ENCODE measurements at regions not wholly inside any gene's neighbourhood (a gene's known extent, or its start where the extent isn't known, plus 50 kb on each side); places are given as distances from the start of the nearest gene placed in this dataset.

DNA sequence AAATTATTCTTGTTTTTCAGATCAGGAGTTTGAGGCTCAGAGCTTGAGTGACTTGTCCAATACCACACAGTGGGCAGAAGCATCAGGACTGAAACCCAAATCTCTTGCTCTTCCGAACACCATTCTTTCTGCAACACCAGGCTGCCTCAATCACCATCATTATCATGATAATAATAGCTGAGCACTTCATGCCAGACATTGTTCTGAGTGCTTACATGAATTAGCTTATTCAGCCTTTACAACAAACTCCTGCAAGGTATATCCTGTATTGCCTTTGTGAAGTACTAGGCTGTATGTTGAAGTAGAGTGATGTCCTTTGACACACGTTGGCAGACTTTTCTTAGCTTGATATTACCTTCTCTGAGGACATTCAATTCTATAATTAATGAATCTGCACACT, 257.4 kb upstream of the ATP2B1 start:
- Mint-ChIP-seq H3K27ac (no peak overlapping the region), H3K27me3 (no peaks in the 10 kb centered on the region), H3K4me3 (no peak overlapping the region), H3K36me3 (ENCODE audit: low read depth) (no peaks in the 10 kb centered on the region), H3K4me1 (ENCODE audit: low read depth) (peaks cover 14% of the 10 kb centered on the region), H3K9me3 (no peaks in the 10 kb centered on the region)

GRCh38 chr12:89962648-89963047, 254.0 kb upstream of the ATP2B1 start:
- Mint-ChIP-seq H3K9me3 (no peaks in the 10 kb centered on the region), H3K4me3 (no peak overlapping the region), H3K27me3 (no peaks in the 10 kb centered on the region), H3K36me3 (ENCODE audit: low read depth) (no peaks in the 10 kb centered on the region), H3K27ac (no peak overlapping the region), H3K4me1 (ENCODE audit: low read depth) (peaks cover 30% of the 10 kb centered on the region)

GRCh38 chr12:89960607-89961394, 252.2 kb upstream of the ATP2B1 start:
- Mint-ChIP-seq H3K9me3 (no peaks in the 10 kb centered on the region), H3K36me3 (ENCODE audit: low read depth) (no peaks in the 10 kb centered on the region)

GRCh38 chr12:89960011-89960507, 251.4 kb upstream of the ATP2B1 start:
- H3K27me3 Mint-ChIP-seq = no peaks in the 10 kb centered on the region
- peaks cover 30% of the 10 kb centered on the region for H3K4me1 Mint-ChIP-seq (ENCODE audit: low read depth)
- peak overlapping the region; percentile 85 for H3K27ac Mint-ChIP-seq
- H3K9me3 Mint-ChIP-seq = no peaks in the 10 kb centered on the region
- H3K36me3 Mint-ChIP-seq (ENCODE audit: low read depth) = no peaks in the 10 kb centered on the region
- peak overlapping the region; percentile 65 for H3K4me3 Mint-ChIP-seq

More at GRCh38 chr12:89960607-89961394, 252.2 kb upstream of the ATP2B1 start:
- Mint-ChIP-seq H3K27ac (peak overlapping the region; percentile 67), H3K4me1 (ENCODE audit: low read depth) (peaks cover 30% of the 10 kb centered on the region), H3K27me3 (no peaks in the 10 kb centered on the region), H3K4me3 (no peak overlapping the region)

- Mint-ChIP-seq H3K4me1 (ENCODE audit: low read depth) (peaks cover 30% of the 10 kb centered on the region), H3K36me3 (ENCODE audit: low read depth) (no peaks in the 10 kb centered on the region), H3K27me3 (no peaks in the 10 kb centered on the region), H3K9me3 (no peaks in the 10 kb centered on the region), H3K4me3 (peak overlapping the region; percentile 65), H3K27ac (no peak overlapping the region)
These were observed 250.5 kb upstream of the ATP2B1 start for GRCh38 chr12:89959179-89959578.

DNA sequence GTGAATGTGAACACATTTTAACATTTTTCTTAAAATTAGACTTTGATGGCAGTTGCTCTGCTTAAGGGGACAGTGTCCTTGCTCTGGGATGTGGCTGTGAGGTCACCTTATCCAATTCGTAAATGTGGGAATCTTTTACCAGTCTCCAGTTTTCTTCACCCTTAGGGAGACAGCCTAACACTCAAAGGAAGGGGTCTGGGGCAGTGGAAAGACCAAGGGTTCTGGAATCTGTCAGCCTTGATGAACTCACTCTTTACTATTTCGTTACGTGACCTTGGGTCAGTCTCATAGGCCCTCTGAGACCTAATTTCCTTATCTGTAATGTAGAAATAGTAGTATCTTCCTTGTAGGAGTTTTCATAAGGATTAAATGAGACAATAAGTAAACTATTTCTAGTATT, 245.6 kb upstream of the ATP2B1 start:
- Mint-ChIP-seq H3K4me3 (no peak overlapping the region), H3K36me3 (ENCODE audit: low read depth) (no peaks in the 10 kb centered on the region), H3K27me3 (no peaks in the 10 kb centered on the region), H3K9me3 (no peaks in the 10 kb centered on the region), H3K4me1 (ENCODE audit: low read depth) (peaks cover 30% of the 10 kb centered on the region), H3K27ac (no peak overlapping the region)

- H3K9me3 Mint-ChIP-seq = no peaks in the 10 kb centered on the region
- H3K4me1 Mint-ChIP-seq (ENCODE audit: low read depth) = peaks cover 54% of the 10 kb centered on the region
- H3K4me3 Mint-ChIP-seq = no peak overlapping the region
- no peaks in the 10 kb centered on the region for H3K27me3 Mint-ChIP-seq
- H3K36me3 Mint-ChIP-seq (ENCODE audit: low read depth) = no peaks in the 10 kb centered on the region
- peak overlapping the region; percentile 45 for H3K27ac Mint-ChIP-seq
These were observed 243.0 kb upstream of the ATP2B1 start for GRCh38 chr12:89951694-89952060.

- H3K4me3 Mint-ChIP-seq = peak overlapping the region; percentile 31
- peak overlapping the region; percentile 75 for H3K27ac Mint-ChIP-seq
- H3K9me3 Mint-ChIP-seq = no peaks in the 10 kb centered on the region
- H3K36me3 Mint-ChIP-seq (ENCODE audit: low read depth) = no peaks in the 10 kb centered on the region
- peaks cover 57% of the 10 kb centered on the region for H3K4me1 Mint-ChIP-seq (ENCODE audit: low read depth)
- no peaks in the 10 kb centered on the region for H3K27me3 Mint-ChIP-seq
These were observed 242.5 kb upstream of the ATP2B1 start for GRCh38 chr12:89951050-89951693.

DNA sequence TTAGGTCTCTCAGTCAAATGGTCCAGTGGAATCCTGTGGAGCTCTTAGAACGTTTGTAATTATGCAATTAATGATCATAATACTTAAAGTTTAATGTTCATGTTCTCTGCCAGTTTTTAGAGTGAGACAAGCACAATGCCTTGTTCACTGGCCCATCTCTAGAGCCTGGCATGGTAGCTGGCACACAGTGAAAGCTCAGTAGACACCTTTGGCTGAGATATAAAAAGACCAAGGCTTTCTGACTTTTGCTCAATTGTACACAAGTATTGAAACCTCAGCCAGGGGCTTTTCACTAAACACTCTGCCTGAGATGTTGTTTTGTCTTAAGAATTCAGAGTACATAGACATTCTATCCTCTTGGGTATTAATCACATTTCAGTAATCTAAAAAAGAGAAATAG, 241.8 kb upstream of the ATP2B1 start:
- no peaks in the 10 kb centered on the region for H3K9me3 Mint-ChIP-seq
- H3K36me3 Mint-ChIP-seq (ENCODE audit: low read depth) = no peaks in the 10 kb centered on the region
- H3K27ac Mint-ChIP-seq = peak overlapping the region; percentile 78
- no peaks in the 10 kb centered on the region for H3K27me3 Mint-ChIP-seq
- peaks cover 57% of the 10 kb centered on the region for H3K4me1 Mint-ChIP-seq (ENCODE audit: low read depth)
- peak overlapping the region; percentile 64 for H3K4me3 Mint-ChIP-seq

- Mint-ChIP-seq H3K27me3 (no peaks in the 10 kb centered on the region), H3K4me1 (ENCODE audit: low read depth) (peaks cover 57% of the 10 kb centered on the region), H3K4me3 (peak overlapping the region; percentile 64)
These were observed 241.0 kb upstream of the ATP2B1 start for GRCh38 chr12:89949457-89950195.

GRCh38 chr12:89948271-89949175, 239.9 kb upstream of the ATP2B1 start:
- no peaks in the 10 kb centered on the region for H3K9me3 Mint-ChIP-seq
- peaks cover 65% of the 10 kb centered on the region for H3K4me1 Mint-ChIP-seq (ENCODE audit: low read depth)
- H3K4me3 Mint-ChIP-seq = peak overlapping the region; percentile 47
- H3K36me3 Mint-ChIP-seq (ENCODE audit: low read depth) = no peaks in the 10 kb centered on the region
- no peaks in the 10 kb centered on the region for H3K27me3 Mint-ChIP-seq
- peak overlapping the region; percentile 82 for H3K27ac Mint-ChIP-seq

More at GRCh38 chr12:89949457-89950195, 241.0 kb upstream of the ATP2B1 start:
- H3K9me3 Mint-ChIP-seq = no peaks in the 10 kb centered on the region
- H3K36me3 Mint-ChIP-seq (ENCODE audit: low read depth) = no peaks in the 10 kb centered on the region
- H3K27ac Mint-ChIP-seq = peak overlapping the region; percentile 78

DNA sequence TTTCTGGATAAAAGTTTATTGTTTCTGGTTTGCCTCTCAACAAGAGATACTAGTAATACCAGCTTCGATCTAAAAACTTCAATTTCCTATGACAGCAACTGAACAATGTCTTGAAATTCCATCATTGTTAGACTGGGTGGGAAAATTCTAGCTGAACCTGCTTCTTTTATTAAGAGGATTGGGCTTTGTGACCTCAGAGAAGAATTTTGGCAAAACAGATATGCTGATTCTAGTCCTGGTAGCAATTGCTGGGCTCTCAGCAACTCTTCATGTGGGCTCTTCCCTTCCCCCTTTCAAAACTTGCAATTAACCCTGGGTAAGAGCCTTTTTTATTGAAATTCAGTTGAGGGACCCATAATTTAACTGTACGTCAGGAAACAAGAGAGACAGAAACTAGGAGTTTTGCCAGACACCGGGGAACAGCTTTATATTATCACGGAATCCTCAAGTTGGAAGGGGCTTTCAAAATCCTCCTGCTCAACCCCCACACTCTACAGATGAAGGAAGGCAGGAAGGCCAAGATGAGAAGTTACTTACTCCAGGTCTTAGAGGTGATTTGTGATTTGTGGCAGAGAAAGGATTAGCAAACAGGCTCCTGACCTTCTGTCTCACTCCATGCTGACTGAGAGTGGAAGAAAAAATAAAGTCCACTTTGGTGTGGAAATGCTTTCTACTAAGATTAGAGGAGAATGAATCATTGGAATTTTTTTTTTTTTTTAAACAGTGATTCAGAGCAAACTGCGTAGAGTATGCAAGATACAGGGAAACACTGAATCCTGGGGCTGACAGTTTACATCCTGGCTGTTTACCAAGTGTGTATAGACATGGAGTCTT, 239.0 kb upstream of the ATP2B1 start:
- H3K9me3 Mint-ChIP-seq = no peaks in the 10 kb centered on the region
- no peaks in the 10 kb centered on the region for H3K36me3 Mint-ChIP-seq (ENCODE audit: low read depth)
- peak overlapping the region; percentile 47 for H3K4me3 Mint-ChIP-seq
- H3K27me3 Mint-ChIP-seq = no peaks in the 10 kb centered on the region
- H3K27ac Mint-ChIP-seq = peak overlapping the region; percentile 82
- H3K4me1 Mint-ChIP-seq (ENCODE audit: low read depth) = peaks cover 74% of the 10 kb centered on the region

GRCh38 chr12:89946518-89947135, 238.0 kb upstream of the ATP2B1 start:
- Mint-ChIP-seq H3K9me3 (no peaks in the 10 kb centered on the region), H3K36me3 (ENCODE audit: low read depth) (no peaks in the 10 kb centered on the region), H3K4me3 (no peak overlapping the region), H3K4me1 (ENCODE audit: low read depth) (peaks cover 74% of the 10 kb centered on the region), H3K27me3 (no peaks in the 10 kb centered on the region), H3K27ac (peak overlapping the region; percentile 24)
